Activated CD4-positive, alpha-beta memory T cell treated with anti-CD3 and anti-CD28 coated beads for 36 hours (primary cell): ENCODE measurements at regions not wholly inside any gene's neighbourhood (a gene's known extent, or its start where the extent isn't known, plus 50 kb on each side); places are given as distances from the start of the nearest gene placed in this dataset.
"Not testable (repeated sequence)": the region's sequence is repeated elsewhere in the genome, so short reads cannot be mapped to it uniquely, and the experiment has no call there.

ENCODE experiments used
- CTCF ChIA-PET: fragments of 350-600 bp; sonication (Branson Sonifier 250); formaldehyde crosslinking; loops from one replicate; lab custom pipeline; 2021; ENCODE audit warnings: antibody characterized with exemption, inconsistent platforms; lab: Charles Lee
- POLR2A ChIA-PET: fragments of 350-600 bp; sonication (Branson Sonifier 250); formaldehyde crosslinking; loops from one replicate; lab custom pipeline; 2021; ENCODE audit warnings: antibody characterized with exemption; lab: Charles Lee
- DNase-seq: peaks from one replicate; pipeline ENCODE4 v3.0.0-alpha.2; 2020
- H3K27ac Mint-ChIP-seq: one replicate; pipeline ENCODE4 v1.8.0; 2021; ENCODE audit warnings: mixed read lengths
- H3K27me3 Mint-ChIP-seq: one replicate; pipeline ENCODE4 v1.8.0; 2021; ENCODE audit warnings: mixed read lengths
- H3K36me3 Mint-ChIP-seq: one replicate; pipeline ENCODE4 v1.8.0; 2021; ENCODE audit warnings: mixed read lengths
- H3K4me1 Mint-ChIP-seq: one replicate; pipeline ENCODE4 v1.8.0; 2021; ENCODE audit warnings: low read depth, mixed read lengths
- H3K4me3 Mint-ChIP-seq: one replicate; pipeline ENCODE4 v1.8.0; 2021; ENCODE audit warnings: mild to moderate bottlenecking, mixed read lengths
- H3K9me3 Mint-ChIP-seq: one replicate; pipeline ENCODE4 v1.8.0; 2021; ENCODE audit warnings: mixed read lengths
- intact Hi-C: fragments of 100-400 bp; cut with micrococcal nuclease; formaldehyde crosslinking; loops from one replicate; pipeline ENCODE4 v1.15.1; 2023

- H3K27ac Mint-ChIP-seq, result no peak overlapping the region
- H3K9me3 Mint-ChIP-seq, result peaks cover 2% of the 10 kb centered on the region
- intact Hi-C loops, result no loop called here
- CTCF ChIA-PET, result no interaction called here
- peaks cover 2% of the 10 kb centered on the region for H3K4me1 Mint-ChIP-seq
- no peak for DNase-seq
- no peaks in the 10 kb centered on the region for H3K27me3 Mint-ChIP-seq
- H3K4me3 Mint-ChIP-seq, result no peak overlapping the region
- POLR2A ChIA-PET, result no interaction called here
- no peaks in the 10 kb centered on the region for H3K36me3 Mint-ChIP-seq
Measured at GRCh38 chr3:16759227-16759903, 125.4 kb upstream of the PLCL2 start.

- no peak for DNase-seq
- intact Hi-C loops, result no loop called here
- Mint-ChIP-seq H3K4me3 (no peak overlapping the region), H3K36me3 (no peaks in the 10 kb centered on the region), H3K27me3 (no peaks in the 10 kb centered on the region), H3K9me3 (no peaks in the 10 kb centered on the region), H3K4me1 (peaks cover 2% of the 10 kb centered on the region), H3K27ac (no peak overlapping the region)
- ChIA-PET CTCF (no interaction called here), POLR2A (no interaction called here)
Measured at GRCh38 chr3:16761571-16761970, 123.2 kb upstream of the PLCL2 start.

GRCh38 chr3:16765661-16766060 is 119.1 kb upstream of the PLCL2 start:
- Mint-ChIP-seq H3K27me3 (no peaks in the 10 kb centered on the region), H3K27ac (no peak overlapping the region), H3K9me3 (no peaks in the 10 kb centered on the region), H3K4me3 (no peak overlapping the region), H3K4me1 (no peaks in the 10 kb centered on the region), H3K36me3 (no peaks in the 10 kb centered on the region)
- POLR2A ChIA-PET, result no interaction called here
- CTCF ChIA-PET, result no interaction called here
- intact Hi-C loops, result no loop called here
- DNase-seq, result no peak

- Mint-ChIP-seq H3K4me3 (no peak overlapping the region), H3K27me3 (no peaks in the 10 kb centered on the region), H3K4me1 (no peaks in the 10 kb centered on the region), H3K9me3 (no peaks in the 10 kb centered on the region), H3K36me3 (no peaks in the 10 kb centered on the region), H3K27ac (no peak overlapping the region)
- intact Hi-C loops, result no loop called here
- CTCF ChIA-PET, result no interaction called here
- DNase-seq, result no peak
- POLR2A ChIA-PET, result no interaction called here
Measured at GRCh38 chr3:16767006-16767405, 117.7 kb upstream of the PLCL2 start.

GRCh38 chr3:16768014-16768413 is 116.7 kb upstream of the PLCL2 start:
- ChIA-PET CTCF (interaction anchor here (0.7 kb wide), 1 partner anchor 40 kb away, joined by 3 read pairs; no protein-coding TSS in a partner anchor), POLR2A (no interaction called here)
- Mint-ChIP-seq H3K27me3 (no peaks in the 10 kb centered on the region), H3K36me3 (no peaks in the 10 kb centered on the region), H3K27ac (no peak overlapping the region), H3K4me1 (no peaks in the 10 kb centered on the region), H3K4me3 (no peak overlapping the region), H3K9me3 (no peaks in the 10 kb centered on the region)
- intact Hi-C loops, result no loop called here
- DNase-seq, result no peak

- H3K27ac Mint-ChIP-seq, result no peak overlapping the region
- no peaks in the 10 kb centered on the region for H3K27me3 Mint-ChIP-seq
- H3K36me3 Mint-ChIP-seq, result no peaks in the 10 kb centered on the region
- ChIA-PET POLR2A (no interaction called here), CTCF (no interaction called here)
- intact Hi-C loops, result no loop called here
- no peak for DNase-seq
- H3K9me3 Mint-ChIP-seq, result no peaks in the 10 kb centered on the region
- no peaks in the 10 kb centered on the region for H3K4me1 Mint-ChIP-seq
- H3K4me3 Mint-ChIP-seq, result no peak overlapping the region
Measured at GRCh38 chr3:16768956-16769355, 115.8 kb upstream of the PLCL2 start.

- Mint-ChIP-seq H3K4me1 (peaks cover 2% of the 10 kb centered on the region), H3K4me3 (no peak overlapping the region), H3K27me3 (no peaks in the 10 kb centered on the region), H3K36me3 (no peaks in the 10 kb centered on the region), H3K9me3 (no peaks in the 10 kb centered on the region), H3K27ac (no peak overlapping the region)
- ChIA-PET POLR2A (no interaction called here), CTCF (no interaction called here)
- intact Hi-C loops, result no loop called here
- no peak for DNase-seq
Measured at GRCh38 chr3:16769525-16769924, 115.2 kb upstream of the PLCL2 start.

GRCh38 chr3:16770021-16770420 is 114.7 kb upstream of the PLCL2 start:
- Mint-ChIP-seq H3K4me3 (no peak overlapping the region), H3K27me3 (no peaks in the 10 kb centered on the region), H3K4me1 (peaks cover 4% of the 10 kb centered on the region), H3K9me3 (no peaks in the 10 kb centered on the region), H3K36me3 (no peaks in the 10 kb centered on the region), H3K27ac (no peak overlapping the region)
- CTCF ChIA-PET, result no interaction called here
- POLR2A ChIA-PET, result no interaction called here
- no peak for DNase-seq
- intact Hi-C loops, result no loop called here

- H3K4me1 Mint-ChIP-seq, result peaks cover 4% of the 10 kb centered on the region
- no peaks in the 10 kb centered on the region for H3K27me3 Mint-ChIP-seq
- ChIA-PET POLR2A (no interaction called here), CTCF (no interaction called here)
- intact Hi-C loops, result no loop called here
- no peak overlapping the region for H3K4me3 Mint-ChIP-seq
- no peaks in the 10 kb centered on the region for H3K36me3 Mint-ChIP-seq
- no peak overlapping the region for H3K27ac Mint-ChIP-seq
- H3K9me3 Mint-ChIP-seq, result no peaks in the 10 kb centered on the region
- no peak for DNase-seq
Measured at GRCh38 chr3:16770792-16771191, 114.0 kb upstream of the PLCL2 start.

- CTCF ChIA-PET, H3K36me3 Mint-ChIP-seq, H3K27ac Mint-ChIP-seq, H3K4me3 Mint-ChIP-seq, POLR2A ChIA-PET, DNase-seq, intact Hi-C loops, H3K4me1 Mint-ChIP-seq, H3K27me3 Mint-ChIP-seq, H3K9me3 Mint-ChIP-seq: not testable (repeated sequence)
Measured at GRCh38 chr3:16773594-16773993, 111.2 kb upstream of the PLCL2 start.

- intact Hi-C loops, H3K27ac Mint-ChIP-seq, H3K4me3 Mint-ChIP-seq, H3K27me3 Mint-ChIP-seq, CTCF ChIA-PET, H3K9me3 Mint-ChIP-seq, H3K36me3 Mint-ChIP-seq, H3K4me1 Mint-ChIP-seq: not testable (repeated sequence)
- peak; percentile 15 for DNase-seq
- POLR2A ChIA-PET, result interaction anchor here (0.7 kb wide), 1 partner anchor 15 kb away, joined by 3 read pairs; no protein-coding TSS in a partner anchor
Measured at GRCh38 chr3:16774536-16774935, 110.2 kb upstream of the PLCL2 start.

- H3K4me3 Mint-ChIP-seq, result no peak overlapping the region
- no peaks in the 10 kb centered on the region for H3K36me3 Mint-ChIP-seq
- no peaks in the 10 kb centered on the region for H3K9me3 Mint-ChIP-seq
- ChIA-PET POLR2A (no interaction called here), CTCF (no interaction called here)
- no peak overlapping the region for H3K27ac Mint-ChIP-seq
- H3K27me3 Mint-ChIP-seq, result no peaks in the 10 kb centered on the region
- H3K4me1 Mint-ChIP-seq, result peaks cover 6% of the 10 kb centered on the region
- intact Hi-C loops, result no loop called here
- DNase-seq, result no peak
Measured at GRCh38 chr3:16784973-16785372, 99.8 kb upstream of the PLCL2 start.

- Mint-ChIP-seq H3K27me3 (no peaks in the 10 kb centered on the region), H3K4me1 (peaks cover 10% of the 10 kb centered on the region), H3K4me3 (no peak overlapping the region), H3K27ac (no peak overlapping the region), H3K9me3 (no peaks in the 10 kb centered on the region), H3K36me3 (no peaks in the 10 kb centered on the region)
- ChIA-PET POLR2A (no interaction called here), CTCF (no interaction called here)
- intact Hi-C loops, result no loop called here
- no peak for DNase-seq
Measured at GRCh38 chr3:16785465-16785864, 99.3 kb upstream of the PLCL2 start.
